GM18498 (cell line): ENCODE measurements at regions not wholly inside any gene's neighbourhood (a gene's known extent, or its start where the extent isn't known, plus 50 kb on each side); places are given as distances from the start of the nearest gene placed in this dataset.

Experiments
- ATAC-seq: cut with Tn5 transposase; IDR thresholded peaks from one replicate; pipeline ENCODE4 v1.9.1; 2021; ENCODE audit warnings: mild to moderate bottlenecking, moderate library complexity; ENCODE audit not compliant: unreplicated experiment

GRCh38 chr12:20174528-20175175 is 193.7 kb upstream of the PDE3A start:
- no peak for ATAC-seq

GRCh38 chr12:20175704-20176388 is 192.5 kb upstream of the PDE3A start:
- no peak for ATAC-seq

GRCh38 chr12:20181416-20182180 is 186.7 kb upstream of the PDE3A start:
- ATAC-seq, result no peak

GRCh38 chr12:20183563-20183962 is 184.8 kb upstream of the PDE3A start:
- ATAC-seq, result no peak

- no peak for ATAC-seq
These were observed 183.8 kb upstream of the PDE3A start for GRCh38 chr12:20184514-20184913.

- no peak for ATAC-seq
These were observed 180.9 kb upstream of the PDE3A start for GRCh38 chr12:20187456-20187855.

GRCh38 chr12:20188930-20189653 is 179.2 kb upstream of the PDE3A start:
- ATAC-seq, result no peak

- no peak for ATAC-seq
These were observed 178.6 kb upstream of the PDE3A start for GRCh38 chr12:20189767-20190166.

GRCh38 chr12:20194171-20194570 is 174.2 kb upstream of the PDE3A start:
- ATAC-seq, result no peak

- no peak for ATAC-seq
These were observed 171.6 kb upstream of the PDE3A start for GRCh38 chr12:20196767-20197166.

GRCh38 chr12:20197411-20197810 is 170.9 kb upstream of the PDE3A start:
- no peak for ATAC-seq

GRCh38 chr12:20199780-20200179 is 168.6 kb upstream of the PDE3A start:
- ATAC-seq, result no peak

- no peak for ATAC-seq
These were observed 166.6 kb upstream of the PDE3A start for GRCh38 chr12:20201733-20202132.

GRCh38 chr12:20205854-20206253 is 162.5 kb upstream of the PDE3A start:
- no peak for ATAC-seq

GRCh38 chr12:20206410-20206809 is 161.9 kb upstream of the PDE3A start:
- no peak for ATAC-seq

GRCh38 chr12:20210621-20211215 is 157.6 kb upstream of the PDE3A start:
- ATAC-seq, result no peak

- no peak for ATAC-seq
These were observed 156.8 kb upstream of the PDE3A start for GRCh38 chr12:20211541-20211940.

- ATAC-seq, result no peak
These were observed 156.3 kb upstream of the PDE3A start for GRCh38 chr12:20211981-20212421.

- no peak for ATAC-seq
These were observed 155.4 kb upstream of the PDE3A start for GRCh38 chr12:20212658-20213555.
